GM18499 (cell line): ENCODE measurements at regions not wholly inside any gene's neighbourhood (a gene's known extent, or its start where the extent isn't known, plus 50 kb on each side); places are given as distances from the start of the nearest gene placed in this dataset.
"Not testable (repeated sequence)": the region's sequence is repeated elsewhere in the genome, so short reads cannot be mapped to it uniquely, and the experiment has no call there.

ENCODE experiments used
- ATAC-seq: cut with Tn5 transposase; IDR thresholded peaks from one replicate; pipeline ENCODE4 v1.9.1; 2021; ENCODE audit warnings: moderate number of reproducible peaks; ENCODE audit not compliant: insufficient read depth, unreplicated experiment

DNA sequence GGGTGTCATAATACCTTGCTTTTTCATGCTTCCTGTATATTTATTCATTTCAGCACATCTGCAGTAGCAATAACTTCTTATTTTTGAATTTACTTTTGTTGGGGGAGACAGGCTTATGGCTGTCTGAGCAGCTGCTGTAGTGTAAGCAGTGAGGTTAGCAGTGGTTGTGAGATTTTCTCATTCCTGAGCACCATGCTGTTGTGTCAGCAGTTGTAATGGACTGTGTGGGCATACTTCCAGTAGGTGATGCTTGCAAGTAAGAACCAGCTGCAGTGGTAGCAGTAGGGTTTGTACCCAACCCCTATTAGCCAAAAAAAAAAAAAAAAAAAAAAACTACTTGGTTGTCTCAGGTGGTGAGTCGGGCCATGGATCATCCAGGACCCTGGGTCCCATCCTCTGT, 311.6 kb downstream of the NUF2 start:
- no peak for ATAC-seq

DNA sequence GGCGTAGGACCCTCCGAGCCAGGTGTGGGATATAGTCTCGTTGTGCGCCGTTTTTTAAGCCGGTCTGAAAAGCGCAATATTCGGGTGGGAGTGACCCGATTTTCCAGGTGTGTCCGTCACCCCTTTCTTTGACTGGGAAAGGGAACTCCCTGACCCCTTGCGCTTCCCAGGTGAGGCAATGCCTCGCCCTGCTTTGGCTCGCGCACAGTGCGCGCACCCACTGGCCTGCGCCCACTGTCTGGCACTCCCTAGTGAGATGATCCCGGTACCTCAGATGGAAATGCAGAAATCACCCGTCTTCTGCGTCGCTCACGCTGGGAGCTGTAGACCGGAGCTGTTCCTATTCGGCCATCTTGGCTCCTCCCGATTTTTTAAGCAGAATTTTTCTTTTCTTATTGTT, 323.9 kb downstream of the NUF2 start:
- ATAC-seq, result not testable (repeated sequence)

DNA sequence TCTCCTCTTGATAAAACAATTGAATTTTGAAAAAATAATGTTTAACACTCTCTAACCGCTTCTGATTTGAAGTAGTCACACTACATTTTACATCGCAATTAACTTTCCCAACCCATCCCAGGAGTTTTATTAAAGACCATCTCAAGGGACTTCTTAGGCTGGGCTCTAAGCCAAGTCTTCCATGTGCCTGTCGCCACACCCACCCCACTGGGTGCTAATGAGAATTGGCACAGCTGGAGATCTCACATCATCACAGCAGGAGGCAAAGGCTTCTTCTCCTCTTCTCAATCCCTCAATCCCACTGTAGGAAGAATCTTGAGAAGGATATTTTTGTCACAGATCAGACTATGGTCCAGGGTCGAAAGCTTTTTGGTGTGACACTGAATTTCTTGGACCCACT, 328.9 kb downstream of the NUF2 start:
- ATAC-seq, result no peak

DNA sequence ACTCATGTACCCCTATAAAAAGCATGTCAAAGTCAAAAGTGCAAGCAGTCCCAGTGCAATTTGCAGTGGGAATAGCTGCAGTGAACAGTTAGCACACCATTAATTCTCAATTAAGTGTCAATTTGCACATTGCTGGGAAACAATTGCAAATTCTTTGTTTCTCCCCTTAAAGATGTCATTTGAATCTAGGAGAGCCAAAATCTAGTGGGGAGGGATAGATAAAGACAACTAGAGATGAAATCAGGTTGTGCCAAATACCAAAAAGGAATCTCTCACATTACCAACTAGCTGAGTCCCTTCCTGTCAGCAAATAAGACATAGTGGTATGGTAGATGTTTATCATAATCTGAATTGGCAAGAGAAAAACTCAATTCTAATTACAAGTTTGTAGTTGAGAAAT, 330.7 kb downstream of the NUF2 start:
- ATAC-seq, result no peak

DNA sequence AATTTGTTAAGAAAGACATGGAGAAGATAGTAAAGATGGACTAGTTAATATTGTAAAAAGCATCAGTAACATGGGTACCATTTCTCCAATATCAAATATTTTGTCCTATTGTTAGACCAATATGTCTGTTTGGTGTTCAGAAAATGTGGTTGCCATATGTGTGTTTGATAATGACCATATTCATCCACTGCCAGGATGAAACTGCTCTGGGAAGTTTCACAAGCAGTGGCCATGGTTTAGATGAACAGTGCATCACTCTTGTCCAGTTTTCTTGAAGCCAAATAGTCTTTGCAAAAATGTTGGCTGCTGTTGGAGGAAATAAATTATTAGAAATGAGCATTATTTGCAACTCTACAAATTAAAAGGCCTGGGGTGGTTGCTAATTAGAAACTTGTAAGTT, 333.8 kb downstream of the NUF2 start:
- no peak for ATAC-seq

DNA sequence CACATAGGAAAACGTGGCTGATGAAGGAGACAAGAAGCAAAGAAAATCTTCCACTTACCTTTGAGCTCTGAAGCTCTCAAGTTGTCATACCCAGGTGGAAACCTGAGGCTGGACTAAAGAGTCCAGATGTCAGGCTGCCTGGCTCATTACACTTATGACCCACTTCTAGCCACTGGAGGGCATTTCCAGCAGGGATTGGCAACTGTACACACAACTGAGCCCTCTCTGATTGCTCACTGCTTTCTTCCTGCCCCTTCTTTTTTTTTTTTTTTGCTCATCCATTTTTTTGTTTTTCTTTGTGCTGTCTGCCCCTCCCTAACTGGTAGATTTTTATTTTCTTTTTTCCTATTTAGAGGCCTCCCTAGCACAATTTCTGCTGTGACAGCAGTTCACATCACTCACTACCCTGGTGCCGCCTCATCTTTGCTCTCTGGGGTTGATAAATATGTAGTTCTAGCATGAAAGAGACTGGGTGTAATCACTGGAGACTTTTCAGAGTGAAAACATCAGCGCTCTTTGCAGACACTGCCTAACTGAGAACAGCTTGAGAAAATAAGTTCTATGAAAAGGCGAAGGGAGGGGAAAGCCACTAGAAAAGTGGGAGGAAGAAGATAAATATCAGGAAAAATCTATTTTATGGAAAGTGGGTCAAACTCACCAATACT, 334.5 kb downstream of the NUF2 start:
- no peak for ATAC-seq

DNA sequence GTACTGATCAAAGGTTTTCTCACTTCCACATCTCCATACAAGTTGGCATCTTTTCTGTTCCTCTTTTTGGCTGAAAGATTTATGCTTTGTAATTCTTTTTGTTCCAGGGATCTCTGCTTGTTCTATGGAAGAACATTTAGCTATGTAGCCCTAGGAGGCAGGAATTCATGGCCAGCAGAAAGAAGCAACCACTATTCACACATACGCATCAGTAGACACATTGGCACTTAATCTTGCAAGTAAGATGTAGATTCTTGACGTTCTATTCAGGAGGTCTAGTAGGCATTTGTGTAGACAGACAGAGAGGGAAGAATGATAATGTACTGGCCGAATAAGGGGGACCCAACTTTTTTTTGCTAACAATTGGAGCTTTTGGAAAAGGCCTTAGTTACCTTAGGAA, 336.0 kb downstream of the NUF2 start:
- no peak for ATAC-seq

DNA sequence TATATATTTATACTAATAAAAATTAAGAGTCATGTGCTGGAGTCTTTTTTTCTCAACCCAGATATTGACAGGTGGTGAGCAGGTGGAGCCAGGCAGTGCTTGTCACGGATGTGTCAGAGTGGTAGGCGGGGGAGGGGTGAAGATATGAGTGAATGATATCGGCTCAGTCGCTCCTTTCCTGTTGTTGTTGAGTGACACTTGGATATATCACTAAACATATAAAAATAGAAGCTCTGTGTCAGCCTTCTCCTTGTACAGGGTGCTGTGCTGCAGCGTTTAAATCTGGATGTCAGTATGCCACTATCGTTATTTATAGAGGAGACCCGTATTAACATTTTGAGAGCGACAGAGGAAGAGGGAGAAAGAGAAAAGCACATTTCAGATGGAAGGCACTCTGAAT, 339.6 kb downstream of the NUF2 start:
- ATAC-seq, result no peak

DNA sequence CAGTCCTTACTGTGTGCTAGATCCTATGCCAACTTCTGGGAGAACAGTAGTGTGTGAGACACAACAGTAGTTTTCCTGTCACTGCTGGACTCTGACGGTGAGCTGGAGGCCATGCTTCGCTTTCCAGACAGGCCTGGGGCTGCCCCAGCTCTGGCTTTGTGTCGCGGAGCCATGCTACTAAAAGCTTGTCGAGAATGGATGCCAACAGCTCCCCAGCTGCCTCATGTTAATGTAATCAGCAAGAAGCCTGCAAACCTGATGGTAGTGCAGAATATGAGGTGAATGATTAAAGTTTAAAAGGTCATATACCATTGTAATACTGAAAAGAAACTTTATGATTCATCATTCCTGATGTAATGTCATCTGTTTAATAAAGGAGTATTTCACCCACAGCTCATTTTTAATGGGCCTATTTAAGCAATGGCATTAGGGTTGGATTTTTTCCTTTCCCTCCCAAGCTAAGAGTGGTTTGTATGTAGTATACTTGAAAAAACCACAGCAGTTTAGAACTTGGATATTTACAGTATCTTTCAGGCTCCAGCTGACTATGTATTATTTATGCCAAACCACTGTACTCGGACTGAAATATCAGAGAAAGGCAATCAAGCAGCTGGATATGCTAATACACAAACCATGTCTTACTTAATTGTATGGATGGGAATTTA, 343.0 kb downstream of the NUF2 start:
- ATAC-seq, result no peak

DNA sequence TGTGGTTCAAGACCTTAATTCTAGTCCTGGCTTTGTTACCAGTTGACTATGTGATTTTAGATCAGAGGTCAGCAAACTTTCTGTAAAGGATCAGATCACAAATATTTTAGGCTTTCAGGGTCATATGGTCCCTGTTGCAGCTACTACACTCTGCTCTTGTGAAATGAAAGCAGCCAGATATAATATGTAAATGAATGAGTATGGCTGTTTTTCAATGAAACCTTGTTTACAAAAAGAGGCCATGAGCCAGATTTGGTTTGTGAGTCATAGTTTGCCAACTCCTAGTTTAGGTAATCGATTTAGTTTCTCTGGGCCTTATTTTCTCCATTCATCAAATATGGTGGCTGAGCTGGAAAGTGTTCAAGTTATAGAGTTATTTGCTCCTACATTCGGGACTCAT, 346.7 kb downstream of the NUF2 start:
- no peak for ATAC-seq

DNA sequence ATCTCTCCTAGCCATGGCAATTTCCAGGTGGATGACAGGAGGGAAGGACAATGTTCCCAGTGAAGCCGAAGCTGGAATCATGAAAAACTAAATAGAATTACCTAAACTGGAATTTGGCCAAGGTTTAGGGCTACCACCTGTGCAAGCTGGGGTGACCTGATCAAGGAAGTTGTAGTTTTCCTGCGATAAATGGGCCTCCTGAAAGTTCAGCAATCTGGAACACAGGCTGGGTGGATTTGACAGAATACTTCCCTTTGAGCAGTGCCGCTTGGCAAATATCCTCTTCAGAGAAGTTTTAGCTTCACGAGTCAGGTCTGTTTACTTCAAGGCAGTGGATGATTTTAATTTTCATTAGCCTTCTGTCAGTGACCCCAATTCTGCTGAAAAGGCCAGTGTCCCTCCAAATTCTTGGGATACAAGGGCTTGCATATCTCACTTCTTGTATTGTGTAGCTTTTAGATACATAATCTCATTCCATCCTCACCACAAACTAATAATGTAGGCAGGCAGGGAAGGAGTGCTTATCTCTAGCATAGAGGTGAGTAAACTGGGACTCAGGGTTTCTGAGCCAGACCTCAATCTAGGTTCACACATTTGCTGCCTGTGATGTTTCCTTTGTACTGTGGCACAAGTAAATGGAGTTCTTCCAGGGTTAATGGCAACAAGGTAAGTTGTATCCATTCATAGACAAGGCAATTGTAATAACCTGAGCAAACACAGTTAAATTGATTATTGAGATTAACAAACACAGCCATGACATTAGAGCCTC, 349.4 kb downstream of the NUF2 start:
- ATAC-seq, result no peak

DNA sequence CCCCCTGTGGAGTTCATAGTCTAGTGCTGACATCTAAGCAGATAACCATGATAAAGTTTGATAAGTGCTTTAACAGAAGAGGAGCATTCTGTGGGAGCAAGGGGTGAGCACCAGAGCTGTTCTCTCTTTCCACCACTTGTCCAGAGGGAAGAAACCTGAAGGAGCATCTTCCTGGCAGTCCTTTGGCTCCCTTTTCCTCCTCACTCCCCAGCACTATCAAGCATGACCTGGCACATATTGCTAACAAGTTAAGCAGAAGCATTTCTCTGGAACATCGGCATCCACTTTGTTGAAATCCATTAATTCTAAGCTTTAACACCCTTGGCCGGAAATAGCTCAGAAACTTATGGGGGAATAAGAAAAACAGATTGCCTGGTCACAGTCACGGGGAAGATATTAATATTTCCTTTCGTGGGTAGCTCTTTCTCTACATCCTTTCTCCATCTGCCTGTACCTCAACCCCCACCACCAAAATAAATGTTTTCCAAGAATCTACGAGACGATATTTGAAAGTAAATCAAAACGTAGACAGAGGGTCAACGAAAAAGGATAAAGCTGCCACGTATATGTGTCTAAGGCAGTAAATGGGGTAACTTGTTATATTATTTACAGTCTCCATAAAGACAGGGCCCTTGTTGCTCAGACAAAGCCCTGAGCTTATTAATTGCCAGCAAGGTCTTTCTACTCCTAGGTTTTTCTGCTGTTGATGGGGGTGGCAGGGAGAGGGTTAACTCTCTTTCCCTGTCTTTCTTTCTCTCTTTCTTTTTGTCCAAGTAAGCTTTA, 351.4 kb downstream of the NUF2 start:
- no peak for ATAC-seq

DNA sequence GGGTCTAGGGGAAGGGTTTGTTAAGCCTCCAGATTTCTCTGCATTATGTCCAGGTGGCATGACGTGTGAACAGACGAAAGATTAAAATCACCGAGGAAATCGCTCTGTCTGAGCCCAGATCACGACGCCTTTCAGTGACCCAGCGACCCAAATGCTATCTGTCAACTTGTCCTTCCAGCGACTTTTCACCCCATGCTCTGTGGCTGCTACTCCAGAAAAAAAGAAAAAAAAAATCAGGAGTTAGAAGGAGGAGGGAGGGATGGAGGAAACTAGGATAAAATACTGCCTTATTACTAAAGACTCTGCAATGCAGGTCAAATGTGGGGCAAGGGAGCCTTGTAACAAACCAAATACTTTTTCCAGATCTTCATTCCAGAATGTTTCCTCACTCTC, 352.0 kb downstream of the NUF2 start:
- ATAC-seq, result no peak

DNA sequence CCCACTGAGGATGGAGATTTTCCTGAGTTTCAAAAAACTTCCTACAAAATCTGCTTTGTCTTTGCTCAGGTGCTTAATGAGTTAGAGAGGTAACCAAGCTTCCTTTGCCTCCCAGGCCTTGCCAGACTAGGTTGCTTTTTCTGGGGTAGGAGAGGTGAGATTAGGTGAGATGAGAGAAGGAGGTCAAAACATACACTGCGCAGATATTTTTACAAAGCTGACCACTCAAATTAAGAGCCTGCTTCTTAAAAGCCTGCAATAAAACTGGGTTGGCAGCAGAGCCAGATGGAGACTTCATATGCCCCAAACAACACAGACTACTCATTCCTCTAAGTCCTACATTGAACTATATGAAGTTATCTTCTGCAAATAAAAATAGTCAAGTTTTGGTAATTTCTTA, 352.5 kb downstream of the NUF2 start:
- no peak for ATAC-seq

DNA sequence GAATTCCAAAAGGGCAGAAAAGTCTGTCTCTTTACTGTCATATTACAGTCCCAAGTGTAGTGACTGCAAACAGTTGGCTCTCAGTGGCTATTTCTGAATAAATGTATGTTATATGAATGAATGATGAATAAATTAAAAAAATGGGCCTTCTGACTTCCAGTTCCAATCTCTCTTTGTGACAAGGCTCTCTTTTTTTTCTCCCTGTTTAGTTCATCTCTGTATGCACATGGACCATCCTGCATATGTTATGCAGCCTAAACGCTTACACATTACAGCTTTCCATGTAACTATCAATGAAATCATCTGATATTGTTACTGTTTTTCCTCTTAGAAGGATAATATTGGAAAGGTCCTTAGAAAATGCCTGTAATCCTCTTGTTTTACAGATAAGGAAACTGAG, 363.0 kb downstream of the NUF2 start:
- ATAC-seq, result no peak

DNA sequence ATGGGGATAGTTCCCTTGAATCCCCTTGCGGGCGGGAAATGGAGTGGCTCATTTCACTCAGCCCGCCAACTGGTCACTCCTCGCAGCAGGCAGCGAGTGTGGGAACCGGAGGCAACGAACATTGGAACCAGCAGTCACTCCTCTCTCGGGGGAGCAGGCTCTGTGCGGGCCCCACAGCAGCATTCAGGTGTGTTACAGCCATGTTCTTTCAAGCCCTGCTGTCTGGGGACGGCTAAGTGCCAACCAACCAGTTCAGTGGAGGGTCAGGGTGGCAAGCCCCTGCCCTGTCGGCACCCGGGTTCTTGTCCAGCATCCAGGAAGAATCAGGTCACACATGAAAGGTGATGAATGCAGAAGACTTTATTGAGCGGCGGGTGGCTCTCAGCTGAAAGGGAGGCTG, 370.5 kb downstream of the NUF2 start:
- ATAC-seq, result no peak

DNA sequence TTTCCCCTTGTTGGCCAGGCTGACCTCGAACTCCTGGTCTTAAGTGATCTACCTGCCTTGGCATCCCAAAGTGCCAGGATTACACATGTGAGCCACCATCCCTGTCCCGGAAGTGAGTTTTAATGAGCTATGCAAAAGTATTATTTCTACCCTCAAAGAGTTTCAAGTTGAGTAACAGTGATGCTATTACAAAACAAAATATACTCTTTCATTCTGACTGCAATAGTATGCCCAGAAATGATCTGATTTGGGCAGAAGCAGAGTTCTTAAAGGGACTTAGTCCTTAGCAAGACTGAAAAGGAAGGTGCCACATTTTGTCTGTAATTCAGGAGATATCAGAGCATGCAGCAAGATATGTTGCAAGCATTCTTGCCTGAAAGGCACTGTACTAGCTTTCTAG, 375.4 kb downstream of the NUF2 start:
- ATAC-seq, result peak; percentile 69

DNA sequence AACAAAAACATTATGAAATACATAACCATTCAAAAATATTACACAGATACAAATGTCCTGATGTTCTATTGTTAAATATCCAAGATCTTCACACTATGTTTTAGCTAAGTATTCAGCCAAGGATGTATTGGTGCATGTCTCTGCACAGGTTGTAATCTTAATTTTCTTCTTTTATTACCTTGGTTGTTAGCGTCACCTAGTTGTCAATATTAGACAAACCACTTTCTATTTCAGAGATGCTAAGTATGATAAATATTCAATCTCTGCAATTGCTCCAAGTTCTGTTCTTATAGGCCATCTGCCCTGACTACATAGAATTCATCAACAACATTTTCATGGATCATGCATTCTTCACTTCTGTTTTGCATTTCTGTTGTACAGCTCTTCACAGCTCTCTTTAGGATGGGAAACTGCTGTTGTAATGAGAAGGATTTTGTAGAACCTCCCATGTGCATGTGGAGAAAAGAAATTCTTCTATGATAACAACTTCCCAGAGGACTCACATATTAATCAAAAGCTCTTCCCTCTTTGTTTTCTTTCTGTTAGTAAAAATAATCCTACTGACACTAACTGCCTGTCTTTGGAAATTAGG, 380.1 kb downstream of the NUF2 start:
- no peak for ATAC-seq

DNA sequence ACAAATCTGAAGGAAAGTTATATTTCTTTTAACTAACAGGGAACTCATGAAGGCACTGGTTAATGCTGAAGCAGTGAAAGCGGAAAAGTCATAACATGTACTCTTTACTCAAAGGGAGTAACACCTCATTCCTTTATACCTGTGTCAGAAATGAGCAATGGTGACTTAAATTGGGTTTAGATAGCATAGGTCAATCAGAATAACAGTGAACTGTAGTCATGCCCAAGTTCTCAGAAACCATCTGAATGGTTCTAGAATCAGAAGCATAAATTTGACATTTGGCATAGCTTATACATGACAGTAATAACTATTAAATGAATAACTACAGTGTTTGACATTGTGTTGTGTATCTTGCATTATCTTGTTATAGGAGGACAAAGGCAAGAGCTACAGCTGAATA, 382.0 kb downstream of the NUF2 start:
- ATAC-seq, result no peak

DNA sequence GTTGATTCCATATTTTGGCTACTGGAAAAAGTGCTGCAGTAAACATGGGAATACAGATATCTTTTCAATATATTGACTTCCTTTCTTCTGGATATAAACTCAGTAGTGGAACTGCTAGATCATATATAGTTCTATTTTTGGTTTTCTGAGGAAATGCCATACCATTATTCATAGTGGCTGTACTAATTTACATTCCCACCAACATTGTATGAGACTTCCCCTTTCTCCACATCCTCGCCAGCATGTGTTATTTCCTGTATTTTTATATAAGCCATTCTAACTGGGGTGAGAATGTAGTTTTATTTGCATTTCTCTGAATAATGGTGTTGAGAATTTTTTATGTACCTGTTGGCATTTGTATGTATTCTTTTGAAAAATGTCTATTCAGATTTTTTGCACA, 385.2 kb downstream of the NUF2 start:
- ATAC-seq, result no peak

DNA sequence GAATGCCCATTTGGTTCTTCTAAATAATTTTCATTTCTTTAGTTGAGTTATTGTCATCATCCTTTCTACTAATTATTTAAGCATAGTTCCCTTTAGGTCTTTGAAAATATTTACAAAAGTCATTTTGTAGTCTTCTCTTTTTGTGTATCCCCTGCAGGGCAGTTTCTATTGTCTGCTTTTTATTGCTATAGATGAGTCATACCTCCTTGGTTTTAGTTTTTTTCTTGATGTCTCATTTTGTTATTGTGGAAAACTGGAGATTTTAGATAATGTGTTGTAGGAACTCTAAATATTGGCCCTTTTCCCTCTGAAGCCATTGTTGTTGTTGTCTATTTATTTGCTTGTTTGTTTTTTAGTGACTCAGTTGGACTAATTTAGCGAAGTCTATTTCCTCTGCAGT, 387.9 kb downstream of the NUF2 start:
- ATAC-seq, result no peak
